Epithelial cell of proximal tubule (primary cell): ENCODE measurements at regions not wholly inside any gene's neighbourhood (a gene's known extent, or its start where the extent isn't known, plus 50 kb on each side); places are given as distances from the start of the nearest gene placed in this dataset.

Experiments
- DNase-seq: peaks from one replicate; pipeline ENCODE4 v3.0.0-alpha.2; 2011; ENCODE audit warnings: low read depth
- H3K4me3 ChIP-seq: 2 replicates; pipeline ENCODE4 v1.5.1; 2011; ENCODE audit warnings: low read depth, mild to moderate bottlenecking, low read length
- TF ChIP-seq, protein P1 (sequence below): conservative IDR thresholded peaks from 2 replicates; pipeline ENCODE4 v1.5.1; 2012; ENCODE audit warnings: low read depth, mild to moderate bottlenecking, low read length

DNA sequence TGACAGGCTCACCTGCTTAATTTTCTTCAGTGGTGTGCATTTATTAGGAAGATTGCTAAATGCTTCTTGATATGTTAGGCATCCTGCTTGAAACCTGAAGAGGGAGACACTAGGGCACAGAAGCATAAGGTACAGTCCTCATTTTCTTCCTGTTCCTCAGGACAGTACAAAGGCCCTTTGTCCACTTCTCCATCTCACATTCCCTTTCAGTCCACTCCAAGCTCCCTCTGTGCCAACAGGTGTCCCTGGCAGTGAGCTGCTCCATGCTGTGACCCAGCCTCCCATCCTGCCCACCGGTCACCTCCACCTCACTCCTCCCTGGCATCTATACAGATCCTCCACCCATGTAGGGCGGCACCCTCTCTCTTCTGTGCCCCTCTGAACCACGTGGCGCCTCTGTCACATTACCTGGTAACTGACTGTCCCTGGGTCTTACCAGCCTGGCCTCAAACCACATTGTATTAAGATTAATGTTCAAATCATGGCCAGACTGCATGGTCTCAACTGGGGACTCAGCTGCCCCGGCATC lies 162.8 kb downstream of the VAPA start:
- DNase-seq: no peak
- H3K4me3 ChIP-seq: no peak overlapping the region
- TF ChIP-seq, protein P1, sequence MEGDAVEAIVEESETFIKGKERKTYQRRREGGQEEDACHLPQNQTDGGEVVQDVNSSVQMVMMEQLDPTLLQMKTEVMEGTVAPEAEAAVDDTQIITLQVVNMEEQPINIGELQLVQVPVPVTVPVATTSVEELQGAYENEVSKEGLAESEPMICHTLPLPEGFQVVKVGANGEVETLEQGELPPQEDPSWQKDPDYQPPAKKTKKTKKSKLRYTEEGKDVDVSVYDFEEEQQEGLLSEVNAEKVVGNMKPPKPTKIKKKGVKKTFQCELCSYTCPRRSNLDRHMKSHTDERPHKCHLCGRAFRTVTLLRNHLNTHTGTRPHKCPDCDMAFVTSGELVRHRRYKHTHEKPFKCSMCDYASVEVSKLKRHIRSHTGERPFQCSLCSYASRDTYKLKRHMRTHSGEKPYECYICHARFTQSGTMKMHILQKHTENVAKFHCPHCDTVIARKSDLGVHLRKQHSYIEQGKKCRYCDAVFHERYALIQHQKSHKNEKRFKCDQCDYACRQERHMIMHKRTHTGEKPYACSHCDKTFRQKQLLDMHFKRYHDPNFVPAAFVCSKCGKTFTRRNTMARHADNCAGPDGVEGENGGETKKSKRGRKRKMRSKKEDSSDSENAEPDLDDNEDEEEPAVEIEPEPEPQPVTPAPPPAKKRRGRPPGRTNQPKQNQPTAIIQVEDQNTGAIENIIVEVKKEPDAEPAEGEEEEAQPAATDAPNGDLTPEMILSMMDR: peak; percentile 11

DNA sequence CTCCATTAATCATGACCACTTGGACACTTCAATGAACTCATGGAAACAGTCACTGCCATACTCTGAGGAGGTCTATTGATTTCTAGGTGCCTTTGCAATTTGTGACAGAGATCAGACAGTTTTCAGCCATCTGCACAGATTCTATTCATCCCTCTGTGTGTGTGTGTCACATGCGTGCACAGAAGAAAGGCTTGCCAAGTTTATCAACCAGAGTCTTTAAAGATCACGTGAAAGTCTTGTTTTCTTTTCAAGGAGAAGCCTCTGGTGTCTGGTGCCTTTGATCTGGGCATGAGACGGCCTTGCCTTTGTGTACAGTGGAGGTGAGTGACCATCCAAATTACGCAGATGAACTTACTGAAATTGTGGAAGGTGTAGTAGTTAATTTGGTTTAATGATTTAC lies 164.2 kb downstream of the VAPA start:
- TF ChIP-seq, protein P1: no peak
- no peak for DNase-seq
- no peak overlapping the region for H3K4me3 ChIP-seq

DNA sequence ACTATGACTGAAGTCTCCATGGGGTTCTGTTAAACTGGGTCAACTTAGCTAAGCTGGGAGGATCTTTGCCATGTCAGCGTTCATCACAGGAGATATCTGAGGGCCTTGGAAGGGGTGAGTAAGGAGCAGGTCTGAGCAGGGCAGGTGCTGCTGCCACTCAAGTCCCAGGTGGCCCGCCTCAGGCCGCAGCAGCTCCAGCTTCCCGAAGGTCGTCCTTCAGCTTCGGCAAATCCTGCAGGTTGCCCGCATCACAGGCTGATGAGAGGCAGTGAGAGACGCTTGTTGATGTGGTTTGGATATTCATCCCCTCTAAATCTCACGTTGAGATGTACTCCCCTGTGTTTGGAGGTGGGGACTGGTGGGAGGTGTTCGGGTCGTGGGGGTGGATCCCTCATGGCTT lies 166.6 kb downstream of the VAPA start:
- no peak for DNase-seq
- no peak overlapping the region for H3K4me3 ChIP-seq
- TF ChIP-seq, protein P1: no peak

DNA sequence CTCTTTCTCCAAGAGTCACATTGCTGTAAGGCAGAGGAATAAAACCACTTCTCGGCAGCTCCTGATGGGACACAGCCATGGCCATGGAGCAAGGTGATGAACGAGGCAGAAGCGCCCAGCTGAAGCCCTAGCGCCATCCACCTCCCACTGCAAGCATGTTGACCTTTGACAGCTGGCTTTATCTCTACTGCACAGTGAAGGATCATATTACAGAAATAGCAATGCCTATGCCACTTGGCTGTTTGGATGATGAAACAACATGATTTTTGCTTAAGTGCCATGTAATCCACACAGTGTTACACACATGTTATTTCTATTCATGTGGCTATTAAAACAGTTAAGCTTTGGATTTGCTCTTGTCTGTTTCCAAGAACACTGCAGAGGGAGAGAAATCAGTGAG lies 167.7 kb downstream of the VAPA start:
- TF ChIP-seq, protein P1: no peak
- DNase-seq: no peak
- H3K4me3 ChIP-seq: no peak overlapping the region

DNA sequence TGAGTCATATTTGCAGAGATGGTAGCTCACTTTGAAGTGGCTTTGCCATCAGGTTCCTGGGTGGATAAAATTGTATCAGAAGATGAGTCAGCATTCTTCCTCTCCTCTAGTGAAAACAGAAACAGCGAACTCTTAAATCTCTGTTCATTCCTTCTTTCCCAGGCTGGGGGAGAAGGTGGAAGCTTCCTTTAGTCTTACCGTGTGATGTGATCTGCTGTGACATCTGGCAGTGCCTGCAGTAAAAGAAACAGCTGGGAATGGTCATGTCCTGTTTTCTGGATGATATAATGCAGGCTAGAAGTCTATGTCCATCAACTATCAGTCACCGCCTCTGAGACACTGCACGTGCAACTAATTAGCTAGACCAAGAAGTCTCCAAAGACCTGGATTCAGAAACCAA lies 171.6 kb downstream of the VAPA start:
- DNase-seq: no peak
- TF ChIP-seq, protein P1: no peak
- H3K4me3 ChIP-seq: no peak overlapping the region

DNA sequence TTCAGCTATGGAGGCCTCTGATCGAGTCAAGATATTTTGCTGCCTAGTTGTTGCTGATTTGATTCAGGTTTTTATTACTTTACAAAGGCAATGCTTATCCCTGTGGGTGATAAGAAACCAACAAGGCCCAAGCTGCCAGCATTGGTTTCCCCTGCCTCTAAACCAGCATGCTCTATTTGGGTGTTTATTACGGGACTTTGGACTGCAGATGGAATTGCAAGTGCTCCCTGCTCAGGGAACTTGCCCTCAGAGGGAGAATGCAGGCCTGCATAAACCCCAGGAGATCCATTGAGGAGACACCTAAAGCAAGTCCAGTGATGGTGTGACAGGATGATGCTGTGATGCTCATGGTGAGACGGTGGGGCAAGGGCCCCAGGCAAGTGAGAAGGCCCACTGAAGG lies 172.1 kb downstream of the VAPA start:
- DNase-seq: no peak
- TF ChIP-seq, protein P1: no peak
- H3K4me3 ChIP-seq: no peak overlapping the region

DNA sequence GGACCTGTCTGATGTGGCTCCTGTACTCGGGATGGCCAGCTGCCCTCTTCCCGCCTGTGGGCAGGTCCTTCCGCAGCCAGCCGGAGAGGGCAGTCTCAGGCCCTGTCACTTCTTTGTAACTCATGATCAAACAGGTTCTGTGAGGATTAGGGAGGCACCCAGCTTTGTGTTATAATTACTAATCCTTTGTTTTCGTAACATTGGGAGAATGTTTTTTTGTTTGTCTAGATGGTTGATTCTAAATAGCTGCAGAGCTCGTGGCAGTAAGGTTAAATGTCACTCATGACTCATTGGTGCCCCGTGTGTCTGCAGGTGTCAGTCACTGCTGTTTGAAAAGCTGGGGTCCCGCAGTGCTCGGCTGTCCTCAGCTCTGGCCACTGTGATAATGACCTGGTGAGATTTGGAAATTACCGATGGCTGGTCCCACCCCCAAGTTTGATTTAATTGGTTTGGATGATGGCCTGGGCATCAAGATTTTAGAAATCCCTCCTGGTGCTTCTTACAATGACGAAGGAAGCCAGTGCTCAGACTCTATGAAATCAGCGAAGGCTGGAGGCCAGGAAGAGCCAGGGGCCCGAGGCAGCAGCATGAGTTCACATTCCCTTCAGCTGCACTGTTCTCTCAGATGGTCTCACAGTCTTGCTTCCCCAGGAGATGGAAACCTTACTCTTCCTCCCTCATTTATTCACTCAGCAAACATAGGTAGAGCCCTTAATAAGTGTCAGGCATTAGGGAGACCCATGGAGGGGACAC lies 172.8 kb downstream of the VAPA start:
- H3K4me3 ChIP-seq: no peak overlapping the region
- no peak for DNase-seq
- TF ChIP-seq, protein P1: no peak
